NOMO-1 treated with DMSO at 0.1 percent for 48 hours (cell line): ENCODE measurements at regions not wholly inside any gene's neighbourhood (a gene's known extent, or its start where the extent isn't known, plus 50 kb on each side); places are given as distances from the start of the nearest gene placed in this dataset.
"Not testable (repeated sequence)": the region's sequence is repeated elsewhere in the genome, so short reads cannot be mapped to it uniquely, and the experiment has no call there.

Source experiments
- DNase-seq: peaks from one replicate; lab custom pipeline; 2025; ENCODE audit not compliant: unreplicated experiment; lab: John Stamatoyannopoulos, UW

- no peak for DNase-seq
Observed at GRCh38 chr6:40160826-40161225, 226.6 kb upstream of the MOCS1 start.

- DNase-seq, result no peak
Observed at GRCh38 chr6:40159865-40160264, 225.6 kb upstream of the MOCS1 start.

- no peak for DNase-seq
Observed at GRCh38 chr6:40152701-40153436, 218.6 kb upstream of the MOCS1 start.

- no peak for DNase-seq
Observed at GRCh38 chr6:40152196-40152595, 217.9 kb upstream of the MOCS1 start.

- peak; percentile 66 for DNase-seq
Observed at GRCh38 chr6:40148882-40149573, 214.8 kb upstream of the MOCS1 start.

- DNase-seq, result no peak
Observed at GRCh38 chr6:40146902-40147301, 212.6 kb upstream of the MOCS1 start.

GRCh38 chr6:40139447-40139846 lies 205.2 kb upstream of the MOCS1 start:
- no peak for DNase-seq

GRCh38 chr6:40138273-40138720 lies 204.0 kb upstream of the MOCS1 start:
- no peak for DNase-seq

GRCh38 chr6:40135491-40136072 lies 201.3 kb upstream of the MOCS1 start:
- DNase-seq, result no peak

- DNase-seq, result not testable (repeated sequence)
Observed at GRCh38 chr6:40133981-40134380, 199.7 kb upstream of the MOCS1 start.

- no peak for DNase-seq
Observed at GRCh38 chr6:40131675-40132074, 197.4 kb upstream of the MOCS1 start.

GRCh38 chr6:40128127-40128526 lies 193.9 kb upstream of the MOCS1 start:
- no peak for DNase-seq

GRCh38 chr6:40125680-40126394 lies 191.6 kb upstream of the MOCS1 start:
- no peak for DNase-seq

GRCh38 chr6:40124924-40125323 lies 190.7 kb upstream of the MOCS1 start:
- no peak for DNase-seq

- DNase-seq, result no peak
Observed at GRCh38 chr6:40116832-40117231, 182.6 kb upstream of the MOCS1 start.

- DNase-seq, result no peak
Observed at GRCh38 chr6:40112350-40112749, 178.1 kb upstream of the MOCS1 start.

- DNase-seq, result no peak
Observed at GRCh38 chr6:40108736-40109135, 174.5 kb upstream of the MOCS1 start.

- no peak for DNase-seq
Observed at GRCh38 chr6:40106840-40107239, 172.6 kb upstream of the MOCS1 start.

- no peak for DNase-seq
Observed at GRCh38 chr6:40098774-40099173, 164.5 kb upstream of the MOCS1 start.

GRCh38 chr6:40097590-40097989 lies 163.3 kb upstream of the MOCS1 start:
- no peak for DNase-seq

- DNase-seq, result no peak
Observed at GRCh38 chr6:40083141-40083920, 149.1 kb upstream of the MOCS1 start.
